Epidermal melanocyte (primary cell): ENCODE measurements at regions not wholly inside any gene's neighbourhood (a gene's known extent, or its start where the extent isn't known, plus 50 kb on each side); places are given as distances from the start of the nearest gene placed in this dataset.

Experiments
- DNase-seq: peaks from one replicate; pipeline ENCODE4 v3.0.0; 2011; ENCODE audit warnings: low spot score; ENCODE audit not compliant: insufficient read length

GRCh38 chr7:130960208-130960988, 226.4 kb upstream of the KLF14 start:
- DNase-seq, result peak; percentile 42

GRCh38 chr7:130961128-130961601, 227.2 kb upstream of the KLF14 start:
- no peak for DNase-seq

- no peak for DNase-seq
Observed at GRCh38 chr7:130962109-130962508, 228.1 kb upstream of the KLF14 start.

- DNase-seq, result no peak
Observed at GRCh38 chr7:130963339-130963738, 229.3 kb upstream of the KLF14 start.

- DNase-seq, result no peak
Observed at GRCh38 chr7:130965515-130965914, 231.5 kb upstream of the KLF14 start.

- DNase-seq, result no peak
Observed at GRCh38 chr7:130966246-130967009, 232.4 kb upstream of the KLF14 start.

- DNase-seq, result no peak
Observed at GRCh38 chr7:130970196-130970595, 236.2 kb upstream of the KLF14 start.

GRCh38 chr7:130970696-130971095, 236.7 kb upstream of the KLF14 start:
- DNase-seq, result no peak

GRCh38 chr7:130971297-130971696, 237.3 kb upstream of the KLF14 start:
- no peak for DNase-seq

- no peak for DNase-seq
Observed at GRCh38 chr7:130972201-130972600, 238.2 kb upstream of the KLF14 start.

- no peak for DNase-seq
Observed at GRCh38 chr7:130973637-130974036, 239.6 kb upstream of the KLF14 start.

GRCh38 chr7:130974169-130974568, 240.2 kb upstream of the KLF14 start:
- no peak for DNase-seq

- DNase-seq, result no peak
Observed at GRCh38 chr7:130974794-130975193, 240.8 kb upstream of the KLF14 start.

GRCh38 chr7:130975731-130976130, 241.7 kb upstream of the KLF14 start:
- no peak for DNase-seq

GRCh38 chr7:130982160-130982638, 248.2 kb upstream of the KLF14 start:
- no peak for DNase-seq

GRCh38 chr7:130982651-130983050, 248.6 kb upstream of the KLF14 start:
- no peak for DNase-seq

GRCh38 chr7:130985361-130985760, 251.4 kb upstream of the KLF14 start:
- DNase-seq, result no peak

- DNase-seq, result no peak
Observed at GRCh38 chr7:130986261-130986690, 252.3 kb upstream of the KLF14 start.

- DNase-seq, result no peak
Observed at GRCh38 chr7:130987092-130987491, 253.1 kb upstream of the KLF14 start.

GRCh38 chr7:130988443-130988842, 254.4 kb upstream of the KLF14 start:
- DNase-seq, result no peak

GRCh38 chr7:130989101-130989795, 255.2 kb upstream of the KLF14 start:
- DNase-seq, result no peak
